ENCODE measurements at regions not wholly inside any gene's neighbourhood (a gene's known extent, or its start where the extent isn't known, plus 50 kb on each side); places are given as distances from the start of the nearest gene placed in this dataset.

DNA sequence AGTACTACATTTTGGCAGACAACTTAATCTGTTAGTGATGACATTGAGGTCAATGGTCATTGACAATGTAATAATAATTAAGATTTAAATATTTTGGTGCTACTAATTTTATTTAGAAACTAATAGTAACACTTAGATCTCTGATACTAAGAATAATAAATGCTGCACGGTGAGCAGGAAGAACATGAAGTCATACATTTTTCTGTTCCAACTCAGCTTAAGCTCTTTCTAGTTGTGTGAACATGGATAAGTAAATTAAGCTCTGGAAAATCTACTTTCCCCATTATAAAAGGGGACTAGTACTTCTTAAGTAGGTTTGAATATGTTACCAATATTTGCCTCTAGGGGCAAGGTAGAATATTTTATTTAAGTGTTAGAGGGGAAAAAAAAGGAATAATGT lies 65.9 kb upstream of the MEOX2 start:
- TF ChIP-seq POLR2A (IDR thresholded peaks at IDR 0.05; ENCODE audit: low read depth, low read length): no peak
- TF ChIP-seq, protein P1, sequence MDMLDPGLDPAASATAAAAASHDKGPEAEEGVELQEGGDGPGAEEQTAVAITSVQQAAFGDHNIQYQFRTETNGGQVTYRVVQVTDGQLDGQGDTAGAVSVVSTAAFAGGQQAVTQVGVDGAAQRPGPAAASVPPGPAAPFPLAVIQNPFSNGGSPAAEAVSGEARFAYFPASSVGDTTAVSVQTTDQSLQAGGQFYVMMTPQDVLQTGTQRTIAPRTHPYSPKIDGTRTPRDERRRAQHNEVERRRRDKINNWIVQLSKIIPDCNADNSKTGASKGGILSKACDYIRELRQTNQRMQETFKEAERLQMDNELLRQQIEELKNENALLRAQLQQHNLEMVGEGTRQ (IDR thresholded peaks at IDR 0.05; ENCODE audit: low read depth, low read length): no peak
- TF ChIP-seq, protein P2, sequence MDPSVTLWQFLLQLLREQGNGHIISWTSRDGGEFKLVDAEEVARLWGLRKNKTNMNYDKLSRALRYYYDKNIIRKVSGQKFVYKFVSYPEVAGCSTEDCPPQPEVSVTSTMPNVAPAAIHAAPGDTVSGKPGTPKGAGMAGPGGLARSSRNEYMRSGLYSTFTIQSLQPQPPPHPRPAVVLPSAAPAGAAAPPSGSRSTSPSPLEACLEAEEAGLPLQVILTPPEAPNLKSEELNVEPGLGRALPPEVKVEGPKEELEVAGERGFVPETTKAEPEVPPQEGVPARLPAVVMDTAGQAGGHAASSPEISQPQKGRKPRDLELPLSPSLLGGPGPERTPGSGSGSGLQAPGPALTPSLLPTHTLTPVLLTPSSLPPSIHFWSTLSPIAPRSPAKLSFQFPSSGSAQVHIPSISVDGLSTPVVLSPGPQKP (IDR thresholded peaks at IDR 0.05; ENCODE audit: borderline replicate concordance, low read depth, low read length): no peak
- TF ChIP-seq, protein P3, sequence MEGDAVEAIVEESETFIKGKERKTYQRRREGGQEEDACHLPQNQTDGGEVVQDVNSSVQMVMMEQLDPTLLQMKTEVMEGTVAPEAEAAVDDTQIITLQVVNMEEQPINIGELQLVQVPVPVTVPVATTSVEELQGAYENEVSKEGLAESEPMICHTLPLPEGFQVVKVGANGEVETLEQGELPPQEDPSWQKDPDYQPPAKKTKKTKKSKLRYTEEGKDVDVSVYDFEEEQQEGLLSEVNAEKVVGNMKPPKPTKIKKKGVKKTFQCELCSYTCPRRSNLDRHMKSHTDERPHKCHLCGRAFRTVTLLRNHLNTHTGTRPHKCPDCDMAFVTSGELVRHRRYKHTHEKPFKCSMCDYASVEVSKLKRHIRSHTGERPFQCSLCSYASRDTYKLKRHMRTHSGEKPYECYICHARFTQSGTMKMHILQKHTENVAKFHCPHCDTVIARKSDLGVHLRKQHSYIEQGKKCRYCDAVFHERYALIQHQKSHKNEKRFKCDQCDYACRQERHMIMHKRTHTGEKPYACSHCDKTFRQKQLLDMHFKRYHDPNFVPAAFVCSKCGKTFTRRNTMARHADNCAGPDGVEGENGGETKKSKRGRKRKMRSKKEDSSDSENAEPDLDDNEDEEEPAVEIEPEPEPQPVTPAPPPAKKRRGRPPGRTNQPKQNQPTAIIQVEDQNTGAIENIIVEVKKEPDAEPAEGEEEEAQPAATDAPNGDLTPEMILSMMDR (conservative IDR thresholded peaks at IDR 0.05; ENCODE audit: low read depth, low read length): no peak

More for the DNA sequence above, 65.9 kb upstream of the MEOX2 start:
- Histone ChIP-seq H3K27me3 (ENCODE audit: control insufficient read depth, insufficient read depth, low read length) (no peaks in the 10 kb centered on the region), H4K5ac (ENCODE audit: low read depth, low read length) (no peak overlapping the region), H2BK5ac (ENCODE audit: low read depth, low read length, poor library complexity, severe bottlenecking) (no peak overlapping the region), H3K4me1 (ENCODE audit: control insufficient read depth, insufficient read depth, low read length) (no peaks in the 10 kb centered on the region), H3K23ac (ENCODE audit: low read depth, low read length) (no peak overlapping the region), H3K27ac (ENCODE audit: insufficient read depth, low read length) (no peak overlapping the region), H2BK20ac (ENCODE audit: low read depth, low read length) (no peak overlapping the region), H3K9ac (ENCODE audit: low read depth, low read length) (no peak overlapping the region), H3K36me3 (ENCODE audit: control insufficient read depth, insufficient read depth, low read length) (no peaks in the 10 kb centered on the region), H2AFZ (replicated peaks; ENCODE audit: low read length, poor library complexity) (no peak overlapping the region), H3K4me3 (ENCODE audit: insufficient read depth, low read depth, low read length) (no peak overlapping the region), H3K4me2 (ENCODE audit: low read depth, low read length) (no peak overlapping the region), H2AK9ac (replicated peaks; ENCODE audit: low read depth, low read length, poor library complexity) (no peak overlapping the region), H3K14ac (replicated peaks; ENCODE audit: low read depth, low read length) (no peak overlapping the region), H3K4ac (ENCODE audit: low read depth, low read length) (no peak overlapping the region), H2AK5ac (ENCODE audit: low read depth, low read length) (no peak overlapping the region), H4K91ac (ENCODE audit: insufficient read depth, low read depth, low read length) (no peak overlapping the region), H2BK120ac (ENCODE audit: low read depth, low read length) (no peak overlapping the region), H3K18ac (ENCODE audit: low read depth, low read length) (no peak overlapping the region), H3K9me1 (ENCODE audit: insufficient read depth, low read length) (no peaks in the 10 kb centered on the region), H4K8ac (ENCODE audit: low read depth in 2 of 2, low read length in 2 of 2) (no peak overlapping the region), H3K79me1 (ENCODE audit: low read depth in 1 of 2, low read length in 2 of 2) (no peaks in the 10 kb centered on the region), H2BK15ac (ENCODE audit: low read depth, low read length) (no peak overlapping the region), H3K56ac (ENCODE audit: extremely low read depth, insufficient read depth, low read length) (no peak overlapping the region), H4K20me1 (ENCODE audit: insufficient read depth, low read length) (no peaks in the 10 kb centered on the region), H3K9me3 (ENCODE audit: control insufficient read depth, insufficient read depth, low read length) (no peaks in the 10 kb centered on the region)
- CTCF ChIA-PET: no interaction called here
- in situ Hi-C loops (cut with MboI; ENCODE audit: low sequenced_read_pairs): no loop called here
- no TSS peak for BruUV-seq (replicated peaks)
- dilution Hi-C loops (cut with HindIII; ENCODE audit: low sequenced_read_pairs, unreplicated experiment): no loop called here
- peak; percentile 3 for DNase-seq
- intact Hi-C loops (cut with micrococcal nuclease): no loop called here
- ATAC-seq (ENCODE audit: low read depth): no peak
- WGBS, 2 experiments (ENCODE audit: extremely low coverage in 2 of 2, insufficient read length in 1 of 2): no CpG with 5 or more reads among the region's 1 CpG
- POLR2A ChIA-PET (ENCODE audit: unreplicated experiment): no interaction called here
